Osteocyte (in vitro differentiated cells): ENCODE measurements at regions not wholly inside any gene's neighbourhood (a gene's known extent, or its start where the extent isn't known, plus 50 kb on each side); places are given as distances from the start of the nearest gene placed in this dataset.

Experiments used
- DNase-seq: peaks from one replicate; pipeline ENCODE4 v3.0.0; 2021; ENCODE audit warnings: mixed read lengths; ENCODE audit not compliant: unreplicated experiment; ENCODE audit errors: extremely low spot score
- H3K27ac Mint-ChIP-seq: one replicate; pipeline ENCODE4 v1.8.0; 2021; ENCODE audit warnings: mild to moderate bottlenecking, mixed read lengths; ENCODE audit not compliant: unreplicated experiment
- H3K27me3 Mint-ChIP-seq: one replicate; pipeline ENCODE4 v1.8.0; 2021; ENCODE audit warnings: mixed read lengths; ENCODE audit not compliant: unreplicated experiment
- H3K36me3 Mint-ChIP-seq: one replicate; pipeline ENCODE4 v1.8.0; 2021; ENCODE audit warnings: mixed read lengths; ENCODE audit not compliant: unreplicated experiment
- H3K4me1 Mint-ChIP-seq: one replicate; pipeline ENCODE4 v1.8.0; 2021; ENCODE audit warnings: mixed read lengths; ENCODE audit not compliant: unreplicated experiment
- H3K4me3 Mint-ChIP-seq: one replicate; pipeline ENCODE4 v1.8.0; 2021; ENCODE audit warnings: mild to moderate bottlenecking, moderate library complexity, mixed read lengths; ENCODE audit not compliant: unreplicated experiment
- H3K9me3 Mint-ChIP-seq: one replicate; pipeline ENCODE4 v1.8.0; 2021; ENCODE audit warnings: mixed read lengths; ENCODE audit not compliant: unreplicated experiment
- TF ChIP-seq, protein P1 (sequence below): fragments of 200-600 bp; sonication (generic); IDR thresholded peaks from 2 replicates; pipeline ENCODE4 v1.5.0; 2021; ENCODE audit warnings: antibody characterized with exemption, mild to moderate bottlenecking, moderate library complexity

DNA sequence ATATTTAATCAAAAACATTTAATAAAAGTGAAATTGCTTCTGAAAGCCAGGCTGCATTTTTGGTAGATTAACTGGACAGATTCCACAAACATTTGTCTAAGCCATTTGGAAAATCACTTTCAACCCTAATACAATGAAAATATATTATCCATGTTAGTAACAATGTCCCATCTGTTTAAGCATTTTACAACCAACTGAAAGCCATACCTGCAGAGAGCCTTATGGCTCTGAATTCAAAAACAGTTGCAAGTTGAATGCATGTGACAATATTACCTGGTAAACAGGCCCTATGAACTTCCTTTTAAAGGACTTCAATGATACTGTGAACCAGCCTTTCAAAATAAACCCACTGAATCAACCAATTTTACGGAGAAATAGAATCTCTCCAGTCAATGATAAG is 468.1 kb downstream of the BTG1 start:
- DNase-seq: no peak
- Mint-ChIP-seq H3K36me3 (no peaks in the 10 kb centered on the region), H3K9me3 (no peaks in the 10 kb centered on the region), H3K27me3 (no peaks in the 10 kb centered on the region), H3K27ac (no peak overlapping the region), H3K4me3 (no peak overlapping the region), H3K4me1 (peaks cover 4% of the 10 kb centered on the region)
- TF ChIP-seq, protein P1, sequence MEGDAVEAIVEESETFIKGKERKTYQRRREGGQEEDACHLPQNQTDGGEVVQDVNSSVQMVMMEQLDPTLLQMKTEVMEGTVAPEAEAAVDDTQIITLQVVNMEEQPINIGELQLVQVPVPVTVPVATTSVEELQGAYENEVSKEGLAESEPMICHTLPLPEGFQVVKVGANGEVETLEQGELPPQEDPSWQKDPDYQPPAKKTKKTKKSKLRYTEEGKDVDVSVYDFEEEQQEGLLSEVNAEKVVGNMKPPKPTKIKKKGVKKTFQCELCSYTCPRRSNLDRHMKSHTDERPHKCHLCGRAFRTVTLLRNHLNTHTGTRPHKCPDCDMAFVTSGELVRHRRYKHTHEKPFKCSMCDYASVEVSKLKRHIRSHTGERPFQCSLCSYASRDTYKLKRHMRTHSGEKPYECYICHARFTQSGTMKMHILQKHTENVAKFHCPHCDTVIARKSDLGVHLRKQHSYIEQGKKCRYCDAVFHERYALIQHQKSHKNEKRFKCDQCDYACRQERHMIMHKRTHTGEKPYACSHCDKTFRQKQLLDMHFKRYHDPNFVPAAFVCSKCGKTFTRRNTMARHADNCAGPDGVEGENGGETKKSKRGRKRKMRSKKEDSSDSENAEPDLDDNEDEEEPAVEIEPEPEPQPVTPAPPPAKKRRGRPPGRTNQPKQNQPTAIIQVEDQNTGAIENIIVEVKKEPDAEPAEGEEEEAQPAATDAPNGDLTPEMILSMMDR: no peak

DNA sequence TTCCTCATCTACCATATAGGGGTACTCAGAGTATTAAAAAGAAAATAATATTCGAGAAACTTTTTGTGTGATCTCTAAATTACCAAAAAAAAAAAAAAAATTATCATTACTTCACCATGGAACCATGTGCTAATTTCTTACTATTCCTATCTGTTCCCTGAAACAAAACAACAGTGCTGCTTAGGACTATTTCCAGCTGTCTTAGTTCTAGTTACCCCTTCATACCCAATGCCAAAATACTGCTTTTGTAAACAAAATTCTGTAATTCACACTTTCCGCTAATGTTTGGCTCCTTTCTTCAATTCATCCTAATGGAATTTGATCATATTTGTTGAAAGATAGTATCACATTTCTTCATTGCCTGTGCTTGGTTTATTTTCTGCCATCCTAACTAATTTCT is 470.2 kb downstream of the BTG1 start:
- DNase-seq: no peak

DNA sequence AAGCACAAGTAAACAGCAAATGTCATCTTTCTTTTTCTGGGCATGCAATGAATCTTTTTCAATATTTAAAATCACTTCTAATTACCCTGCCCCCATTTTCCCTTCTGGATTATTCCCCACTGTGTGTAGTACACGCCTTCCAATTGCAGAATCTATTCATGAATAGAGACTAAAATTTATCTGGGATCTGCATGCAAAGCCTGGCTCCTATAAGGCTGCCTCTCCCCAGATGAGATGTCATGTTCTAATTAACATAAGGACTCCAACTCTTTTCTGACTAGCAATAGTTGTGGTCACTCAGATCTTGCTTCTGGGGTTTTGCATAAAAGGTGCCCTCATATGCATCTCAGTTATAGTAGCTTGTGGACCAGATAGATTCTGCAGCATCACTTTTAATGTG is 473.5 kb downstream of the BTG1 start:
- no peak overlapping the region for H3K27ac Mint-ChIP-seq
- TF ChIP-seq, protein P1: no peak
- peaks cover 9% of the 10 kb centered on the region for H3K4me1 Mint-ChIP-seq
- no peaks in the 10 kb centered on the region for H3K9me3 Mint-ChIP-seq
- H3K27me3 Mint-ChIP-seq: no peaks in the 10 kb centered on the region
- no peaks in the 10 kb centered on the region for H3K36me3 Mint-ChIP-seq
- DNase-seq: no peak
- no peak overlapping the region for H3K4me3 Mint-ChIP-seq

More for the DNA sequence above, 470.2 kb downstream of the BTG1 start:
- Mint-ChIP-seq H3K36me3 (no peaks in the 10 kb centered on the region), H3K27me3 (no peaks in the 10 kb centered on the region), H3K9me3 (no peaks in the 10 kb centered on the region), H3K4me1 (peaks cover 5% of the 10 kb centered on the region), H3K4me3 (no peak overlapping the region), H3K27ac (no peak overlapping the region)
- TF ChIP-seq, protein P1: no peak

DNA sequence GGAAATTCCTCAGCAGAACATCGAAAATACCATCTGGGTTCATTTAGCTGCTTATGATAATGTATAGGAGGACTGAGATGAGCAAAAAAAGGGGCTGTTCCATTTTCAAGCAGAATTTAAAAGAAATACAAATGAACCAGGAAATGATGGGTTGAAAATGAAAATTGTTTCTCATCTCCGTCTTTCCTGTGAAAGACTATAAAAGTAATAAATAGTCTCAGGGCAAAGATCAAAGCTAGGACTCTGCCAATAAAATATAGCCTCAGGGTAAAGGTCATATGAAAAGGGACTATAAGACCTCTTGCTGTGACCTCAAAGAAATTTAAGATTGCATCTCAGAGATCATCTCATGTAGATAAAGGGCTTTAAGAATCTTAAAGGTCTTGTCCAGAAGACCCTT is 478.0 kb downstream of the BTG1 start:
- Mint-ChIP-seq H3K27me3 (no peaks in the 10 kb centered on the region), H3K4me1 (peaks cover 5% of the 10 kb centered on the region), H3K4me3 (no peak overlapping the region), H3K9me3 (no peaks in the 10 kb centered on the region), H3K27ac (no peak overlapping the region), H3K36me3 (no peaks in the 10 kb centered on the region)
- TF ChIP-seq, protein P1: no peak
- DNase-seq: no peak

DNA sequence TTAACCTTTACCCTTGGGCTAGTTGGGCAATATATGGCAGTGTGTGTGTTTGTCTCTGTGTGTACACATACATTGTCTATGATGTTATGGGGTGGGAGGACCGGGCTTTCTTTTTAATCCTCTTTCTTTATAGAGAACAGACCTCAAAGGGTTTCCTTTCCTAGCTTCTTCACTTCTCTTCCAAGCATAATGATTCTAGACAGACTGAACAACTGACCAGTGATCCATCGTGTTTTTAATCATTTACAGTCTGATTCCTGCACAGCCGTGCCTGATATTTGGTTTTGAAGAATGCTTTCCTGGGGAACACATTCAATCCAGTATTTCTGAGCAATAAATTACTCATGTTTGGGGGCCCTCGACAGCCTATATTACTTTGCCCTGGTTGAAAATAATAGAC is 481.1 kb upstream of the DCN start:
- TF ChIP-seq, protein P1: no peak
- Mint-ChIP-seq H3K36me3 (no peaks in the 10 kb centered on the region), H3K9me3 (no peaks in the 10 kb centered on the region), H3K27me3 (no peaks in the 10 kb centered on the region), H3K4me1 (peaks cover 4% of the 10 kb centered on the region), H3K27ac (no peak overlapping the region), H3K4me3 (no peak overlapping the region)
- DNase-seq: no peak
